IPS-18c (cell line): ENCODE measurements at regions not wholly inside any gene's neighbourhood (a gene's known extent, or its start where the extent isn't known, plus 50 kb on each side); places are given as distances from the start of the nearest gene placed in this dataset.
"Not testable (repeated sequence)": the region's sequence is repeated elsewhere in the genome, so short reads cannot be mapped to it uniquely, and the experiment has no call there.

Experiments used
- H3K4me3 ChIP-seq: 2 replicates; pipeline ENCODE4 v1.7.0; 2013; ENCODE audit warnings: low read depth, mild to moderate bottlenecking, low read length, moderate library complexity; ENCODE audit not compliant: insufficient read depth
- H3K9me3 ChIP-seq: one replicate; pipeline ENCODE4 v1.6.1; 2013; ENCODE audit warnings: mild to moderate bottlenecking, low read length, moderate library complexity; ENCODE audit not compliant: control insufficient read depth, insufficient read depth

DNA sequence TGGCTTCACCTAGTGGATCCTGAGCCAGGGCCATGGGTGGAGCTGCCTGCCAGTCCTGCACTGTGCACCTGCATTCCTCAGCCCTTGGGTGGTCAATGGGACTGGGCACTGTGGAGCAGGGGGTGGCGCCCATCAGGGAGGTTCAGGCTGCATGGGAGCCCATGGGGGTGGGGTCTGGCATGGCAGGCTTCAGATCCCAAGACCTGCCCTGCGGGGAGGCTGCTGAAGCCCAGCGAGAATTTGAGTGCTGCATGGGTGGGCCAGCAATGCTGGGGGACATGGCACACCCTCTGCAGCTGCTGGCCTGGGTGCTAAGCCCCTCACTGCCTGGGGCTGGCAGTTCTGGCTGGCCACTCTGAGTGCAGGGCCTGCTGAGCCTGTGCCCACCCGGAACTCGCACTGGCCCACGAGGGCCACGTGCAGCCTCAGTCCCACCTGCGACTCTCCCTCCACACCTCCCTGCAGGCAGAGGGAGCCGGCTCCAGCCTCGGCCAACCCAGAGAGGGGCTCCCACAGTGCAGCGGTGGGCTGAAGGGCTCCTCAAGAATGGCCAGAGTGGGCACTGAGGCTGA is 270.0 kb downstream of the CENPC start:
- Histone ChIP-seq H3K9me3 (peaks cover 8% of the 10 kb centered on the region), H3K4me3 (no peak overlapping the region)

DNA sequence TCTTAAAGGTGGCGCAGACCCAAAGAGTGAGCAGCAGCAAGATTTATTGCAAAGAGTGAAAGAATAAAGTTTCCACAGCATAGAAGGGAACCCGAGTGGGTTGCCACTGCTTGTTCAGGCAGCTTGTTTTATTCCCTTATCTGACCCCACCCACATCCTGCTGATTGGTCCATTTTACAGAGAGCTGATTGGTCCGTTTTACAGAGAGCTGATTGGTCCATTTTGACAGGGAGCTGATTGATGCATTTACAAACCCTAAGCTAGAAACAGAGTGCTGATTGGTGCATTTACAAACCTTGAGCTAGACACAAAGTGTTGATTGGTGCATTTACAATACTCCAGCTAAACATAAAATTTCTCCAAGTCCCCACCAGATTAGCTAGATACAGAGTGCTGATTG is 270.6 kb downstream of the CENPC start:
- not testable (repeated sequence) for H3K4me3 ChIP-seq, H3K9me3 ChIP-seq

DNA sequence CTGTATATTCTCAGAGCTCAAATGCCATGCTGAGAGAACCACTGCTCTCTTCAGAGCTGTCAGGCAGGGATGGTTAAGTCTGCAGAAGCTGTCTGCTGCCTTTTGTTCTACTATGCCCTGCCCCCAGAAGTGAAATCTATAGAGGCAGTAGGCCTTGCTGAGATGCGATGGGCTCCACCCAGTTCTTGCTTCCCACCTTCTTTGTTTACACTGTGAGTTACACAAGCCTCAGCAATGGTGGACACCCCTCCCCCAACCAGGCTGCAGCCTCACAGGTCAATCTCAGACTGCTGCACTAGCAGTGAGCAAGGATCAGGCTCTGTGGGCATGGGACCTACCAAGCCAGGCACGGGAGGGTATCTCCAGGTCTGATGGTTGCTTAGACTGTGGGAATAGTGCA is 271.6 kb downstream of the CENPC start:
- no peak overlapping the region for H3K4me3 ChIP-seq
- H3K9me3 ChIP-seq, result peaks cover 8% of the 10 kb centered on the region

DNA sequence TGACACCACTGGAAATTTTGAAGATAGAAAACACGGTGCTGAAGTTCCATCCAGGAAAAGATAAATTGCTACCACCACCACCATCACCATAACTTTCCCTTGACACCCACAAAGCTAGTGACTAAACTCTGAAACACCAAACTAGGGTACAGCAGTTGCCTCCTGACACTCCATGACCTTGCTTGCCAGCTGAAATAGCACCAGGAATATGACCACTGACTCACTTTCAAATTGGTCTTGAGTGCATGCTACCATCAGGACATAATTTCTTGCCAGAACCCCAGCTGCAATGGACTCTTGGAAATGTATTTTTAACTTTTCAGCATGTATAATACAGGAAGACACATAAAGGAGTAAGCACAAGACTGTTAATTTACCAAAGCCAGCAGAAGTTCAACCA is 283.3 kb downstream of the CENPC start:
- no peaks in the 10 kb centered on the region for H3K9me3 ChIP-seq
- no peak overlapping the region for H3K4me3 ChIP-seq

- Histone ChIP-seq H3K9me3 (no peaks in the 10 kb centered on the region), H3K4me3 (no peak overlapping the region)
Observed at GRCh38 chr4:67256388-67257043, 288.8 kb downstream of the CENPC start.

- no peaks in the 10 kb centered on the region for H3K9me3 ChIP-seq
Observed at GRCh38 chr4:67250131-67250896, 295.0 kb downstream of the CENPC start.

DNA sequence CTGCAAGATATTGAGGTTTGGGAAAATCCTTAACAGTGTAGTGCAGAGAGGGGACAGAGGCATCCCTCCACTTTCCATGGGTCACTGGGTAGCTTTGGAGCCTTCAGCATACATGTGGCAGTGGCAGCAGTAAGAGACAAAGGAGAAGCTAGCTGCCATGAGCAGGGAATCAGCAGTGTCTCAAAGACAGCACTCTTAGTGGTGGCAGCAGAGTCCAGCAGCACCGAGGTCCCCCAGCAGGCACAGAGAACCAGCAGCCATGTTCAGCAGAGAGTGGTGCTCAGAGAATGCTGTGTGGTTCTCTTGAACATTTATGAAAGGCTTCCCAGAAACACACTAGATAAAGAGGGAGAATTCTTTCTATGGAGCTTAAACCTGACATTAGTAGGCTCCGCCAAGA is 308.5 kb downstream of the CENPC start:
- Histone ChIP-seq H3K9me3 (no peaks in the 10 kb centered on the region), H3K4me3 (no peak overlapping the region)

More at GRCh38 chr4:67250131-67250896, 295.0 kb downstream of the CENPC start:
- no peak overlapping the region for H3K4me3 ChIP-seq

GRCh38 chr4:67236318-67236717 is 309.0 kb downstream of the CENPC start:
- Histone ChIP-seq H3K4me3 (no peak overlapping the region), H3K9me3 (no peaks in the 10 kb centered on the region)

DNA sequence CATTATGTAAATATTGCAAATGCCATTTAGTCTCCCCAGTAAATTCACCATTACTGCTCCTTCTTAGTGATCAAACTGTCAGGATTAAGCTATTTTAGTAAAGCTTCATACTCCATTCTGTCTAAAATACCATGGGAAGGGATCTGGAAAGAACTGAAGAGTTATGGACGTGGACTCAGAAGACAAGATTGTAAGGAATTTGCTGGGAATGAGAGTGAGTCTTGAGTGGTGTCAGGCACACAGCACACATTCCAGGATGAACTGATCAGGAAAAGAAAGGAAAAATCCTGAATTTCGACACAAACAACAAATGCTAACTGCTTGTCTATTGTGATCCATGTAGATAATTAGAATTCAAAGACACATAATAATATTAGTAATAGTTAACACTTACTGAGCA is 311.0 kb downstream of the CENPC start:
- no peak overlapping the region for H3K4me3 ChIP-seq

GRCh38 chr4:67229148-67229547 is 316.2 kb downstream of the CENPC start:
- Histone ChIP-seq H3K9me3 (no peaks in the 10 kb centered on the region), H3K4me3 (no peak overlapping the region)

More for the DNA sequence above, 311.0 kb downstream of the CENPC start:
- no peaks in the 10 kb centered on the region for H3K9me3 ChIP-seq

GRCh38 chr4:67220861-67221260 is 324.4 kb downstream of the CENPC start:
- Histone ChIP-seq H3K9me3 (no peaks in the 10 kb centered on the region), H3K4me3 (no peak overlapping the region)

GRCh38 chr4:67218883-67219282 is 326.4 kb downstream of the CENPC start:
- Histone ChIP-seq H3K9me3 (no peaks in the 10 kb centered on the region), H3K4me3 (no peak overlapping the region)

DNA sequence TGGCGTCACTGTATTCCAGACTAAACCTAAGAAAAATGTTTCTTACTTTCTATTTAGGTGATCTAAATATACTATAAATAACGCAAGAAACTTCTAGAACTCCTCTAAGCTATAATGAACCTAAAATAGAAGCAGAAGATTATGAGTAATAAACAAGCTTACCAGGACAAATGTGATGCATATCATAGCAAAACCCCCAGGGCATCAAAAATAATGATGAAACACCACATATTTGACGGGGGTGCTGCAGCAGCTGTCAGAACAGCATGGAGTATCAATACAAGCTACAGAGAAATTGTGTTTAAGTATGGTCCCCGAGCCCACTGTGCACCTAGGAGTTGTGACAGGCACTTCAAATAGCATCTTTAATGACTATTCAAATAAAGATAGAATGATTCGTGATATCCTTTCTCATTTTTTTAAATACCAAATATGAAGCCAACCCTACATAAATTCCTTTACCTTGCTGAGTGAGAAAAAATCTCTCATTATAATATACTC is 337.3 kb downstream of the CENPC start:
- Histone ChIP-seq H3K9me3 (no peaks in the 10 kb centered on the region), H3K4me3 (no peak overlapping the region)

- Histone ChIP-seq H3K9me3 (no peaks in the 10 kb centered on the region), H3K4me3 (no peak overlapping the region)
Observed at GRCh38 chr4:67204441-67204840, 340.9 kb downstream of the CENPC start.

DNA sequence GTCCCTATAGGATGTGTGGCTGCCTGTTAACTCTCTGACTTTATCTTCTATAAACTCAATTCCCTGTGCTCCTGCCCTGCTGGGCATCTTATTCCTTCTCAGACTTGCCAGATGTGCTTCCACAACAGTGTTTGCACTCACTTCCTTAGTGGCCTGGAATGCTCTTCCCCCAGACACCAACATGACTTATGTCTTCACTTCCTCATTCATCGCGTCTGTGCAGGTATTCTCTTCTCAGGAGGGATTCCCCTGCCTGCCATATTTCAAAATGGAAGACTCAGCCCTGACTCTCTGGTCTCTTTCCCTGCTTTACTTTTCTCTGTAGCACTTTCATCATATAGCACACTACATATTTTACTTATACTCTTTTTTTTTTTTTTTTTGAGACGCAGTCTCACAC is 344.0 kb downstream of the CENPC start:
- Histone ChIP-seq H3K9me3 (no peaks in the 10 kb centered on the region), H3K4me3 (no peak overlapping the region)

GRCh38 chr4:67198727-67199126 is 346.6 kb downstream of the CENPC start:
- Histone ChIP-seq H3K9me3 (no peaks in the 10 kb centered on the region), H3K4me3 (no peak overlapping the region)

DNA sequence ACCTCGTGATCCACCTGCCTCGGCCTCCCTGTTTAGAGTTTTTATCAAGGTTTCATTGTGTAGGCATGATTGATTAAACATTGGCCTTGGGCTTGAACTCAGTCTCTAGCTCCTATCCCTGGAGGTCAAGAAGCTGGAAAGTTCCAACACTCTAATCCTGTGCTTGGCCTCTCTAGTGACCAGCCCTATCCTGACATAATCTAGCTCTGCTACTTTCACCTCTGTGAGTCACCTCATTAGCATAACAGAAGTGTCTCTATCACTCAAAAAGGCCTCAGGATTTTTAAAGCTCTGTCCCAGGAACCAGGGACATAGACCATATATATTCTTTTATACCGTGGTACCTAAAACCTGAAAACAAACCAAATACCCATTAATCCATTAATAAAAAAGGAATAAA is 377.5 kb downstream of the CENPC start:
- H3K9me3 ChIP-seq, result no peaks in the 10 kb centered on the region
- H3K4me3 ChIP-seq, result no peak overlapping the region

DNA sequence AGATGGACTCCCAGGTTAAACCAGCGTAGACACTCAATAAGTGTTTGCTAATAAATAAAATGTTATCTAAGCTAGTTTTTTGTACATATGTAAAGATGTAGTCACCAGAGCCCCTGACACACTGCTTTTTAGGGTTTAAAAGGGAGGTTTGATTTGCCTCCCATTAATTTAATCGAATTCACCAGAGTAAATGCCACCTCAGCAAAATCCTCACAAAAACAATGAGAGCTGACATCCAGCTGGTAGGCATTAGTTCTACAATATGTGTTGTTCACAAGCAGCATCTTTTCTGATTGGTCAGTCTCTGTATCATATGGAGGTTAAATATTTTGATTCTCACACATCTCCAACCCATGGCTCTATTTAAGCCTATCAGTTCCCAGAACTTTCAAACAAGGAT is 382.6 kb downstream of the CENPC start:
- Histone ChIP-seq H3K9me3 (no peaks in the 10 kb centered on the region), H3K4me3 (no peak overlapping the region)
